ENCODE measurements at regions not wholly inside any gene's neighbourhood (a gene's known extent, or its start where the extent isn't known, plus 50 kb on each side); places are given as distances from the start of the nearest gene placed in this dataset.

DNA sequence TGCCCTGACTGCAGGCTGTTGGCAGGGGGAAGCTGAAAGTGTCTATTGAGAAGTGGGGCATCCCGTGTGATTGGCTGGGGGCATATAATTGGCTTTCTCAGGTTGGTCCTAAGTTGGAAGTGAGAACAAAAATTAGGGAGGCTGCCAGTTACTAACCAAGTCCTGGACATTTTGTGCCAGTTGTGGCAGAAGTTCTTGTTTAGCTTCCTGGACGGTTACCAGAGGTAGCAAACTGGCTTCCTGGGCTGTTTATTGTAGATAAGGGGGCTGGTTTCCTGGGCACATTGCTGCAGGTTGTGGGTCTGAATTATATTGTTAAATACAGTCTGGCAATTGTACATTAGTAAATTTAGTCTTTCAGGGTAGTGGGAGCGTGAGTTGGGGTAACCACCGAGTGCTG is 50.6 kb upstream of the SLC2A12 start:
- TF ChIP-seq FOXP2 (optimal IDR thresholded peaks at IDR 0.05; ENCODE audit: control extremely low read depth, extremely low read length, insufficient read depth) = no peak
- no peak for TF ChIP-seq POLR2AphosphoS5 (IDR thresholded peaks at IDR 0.05; ENCODE audit: borderline replicate concordance, low read depth, low read length)
- no peak for TF ChIP-seq EZH2 (IDR thresholded peaks at IDR 0.05)
- H3K9ac ChIP-seq (ENCODE audit: insufficient read length) = no peak overlapping the region
- DNase-seq (ENCODE audit: low read depth, low spot score) = no peak
- H3K4me3 ChIP-seq = no peak overlapping the region
- H3K27ac ChIP-seq = no peak overlapping the region
- no peaks in the 10 kb centered on the region for H3K9me3 ChIP-seq (ENCODE audit: low read depth, low read length)
- no peaks in the 10 kb centered on the region for H3K36me3 ChIP-seq (ENCODE audit: insufficient read depth, low read length)

All from SK-N-MC (cell line).